Prostate gland (tissue), 2 donors: ENCODE measurements at regions not wholly inside any gene's neighbourhood (a gene's known extent, or its start where the extent isn't known, plus 50 kb on each side); places are given as distances from the start of the nearest gene placed in this dataset.

Experiments used
- DNase-seq: peaks from one replicate; pipeline ENCODE4 v3.0.0-alpha.2; 2019; ENCODE audit warnings: low spot score
- H3K27ac ChIP-seq, 2 donors: fragments of 200-600 bp; sonication (generic); 2 replicates each; pipeline ENCODE4 v1.5.1; 2017 to 2019
- H3K27me3 ChIP-seq: fragments of 200-600 bp; sonication (generic); replicated peaks from 2 replicates; pipeline ENCODE4 v1.5.1; 2019; ENCODE audit not compliant: insufficient read depth
- H3K36me3 ChIP-seq, 2 donors: fragments of 200-600 bp; sonication (generic); 1 replicate in 1 of 2; 2 replicates in 1 of 2; pipeline versions ENCODE4 v1.5.1 to v1.8.1; 2017 to 2019
- H3K4me1 ChIP-seq: fragments of 200-600 bp; sonication (generic); replicated peaks from 2 replicates; pipeline ENCODE4 v1.5.1; 2019
- H3K4me3 ChIP-seq, 2 donors: fragments of 200-600 bp; sonication (generic); 2 replicates each; pipeline ENCODE4 v1.5.1; 2017 to 2019
- H3K9me3 ChIP-seq: fragments of 200-600 bp; sonication (generic); 2 replicates; pipeline ENCODE4 v1.5.1; 2017
- CTCF ChIP-seq, 4 experiments: fragments of 200-600 bp in 2 of 4; fragments of 450-650 bp in 2 of 4; sonication (generic) in 2 of 4; IDR thresholded peaks; 1 replicate in 3 of 4; 2 replicates in 1 of 4; pipeline ENCODE4 v1.5.1; 2016 to 2019; ENCODE audit warnings: antibody characterized with exemption in 4 of 4, mild to moderate bottlenecking in 2 of 4, moderate library complexity in 2 of 4
- POLR2A ChIP-seq: fragments of 450-650 bp; IDR thresholded peaks from one replicate; pipeline ENCODE4 v1.6.1; 2016; ENCODE audit warnings: antibody characterized with exemption, mild to moderate bottlenecking
- POLR2AphosphoS5 ChIP-seq: sonication (generic); formaldehyde crosslinking; IDR thresholded peaks from one replicate; pipeline ENCODE4 v1.6.1; 2017; ENCODE audit warnings: antibody characterized with exemption
- WGBS: methylation state at CpG from one replicate; pipeline ENCODE4 v1.1.5; 2018; 5-methylcytosine and 5-hydroxymethylcytosine counted together
- intact Hi-C: fragments of 100-400 bp; cut with DNase I; formaldehyde crosslinking; loops from one replicate; pipeline ENCODE4 v1.14.2; 2022

GRCh38 chr7:12786494-12786893 is 99.1 kb downstream of the ARL4A start:
- no peaks in the 10 kb centered on the region for H3K36me3 ChIP-seq
- no peak for TF ChIP-seq POLR2AphosphoS5
- TF ChIP-seq CTCF (IDR thresholded peaks at IDR 0.05), result no peak
- TF ChIP-seq POLR2A, result no peak
- H3K27ac ChIP-seq, result no peak overlapping the region
- no peak for DNase-seq
- 90% methylated on average over 4 of the region's 4 CpGs for WGBS
- H3K4me3 ChIP-seq, result no peak overlapping the region
- H3K4me1 ChIP-seq, result no peaks in the 10 kb centered on the region
- no peaks in the 10 kb centered on the region for H3K27me3 ChIP-seq
- intact Hi-C loops, result no loop called here
- H3K9me3 ChIP-seq, result no peaks in the 10 kb centered on the region

GRCh38 chr7:12788171-12788570 is 100.7 kb downstream of the ARL4A start:
- TF ChIP-seq POLR2AphosphoS5 (peak; percentile 14), POLR2A (no peak), CTCF (IDR thresholded peaks at IDR 0.05) (no peak)

GRCh38 chr7:12788591-12788990 is 101.2 kb downstream of the ARL4A start:
- TF ChIP-seq POLR2AphosphoS5, result no peak
- TF ChIP-seq CTCF (IDR thresholded peaks at IDR 0.05), result no peak
- no peak for TF ChIP-seq POLR2A
- Histone ChIP-seq H3K27me3 (no peaks in the 10 kb centered on the region), H3K36me3 (no peaks in the 10 kb centered on the region), H3K27ac (no peak overlapping the region), H3K4me1 (no peaks in the 10 kb centered on the region), H3K9me3 (no peaks in the 10 kb centered on the region), H3K4me3 (no peak overlapping the region)
- no peak for DNase-seq
- WGBS, result 74% methylated on average over 4 of the region's 4 CpGs
- intact Hi-C loops, result no loop called here

More at GRCh38 chr7:12788171-12788570, 100.7 kb downstream of the ARL4A start:
- intact Hi-C loops, result no loop called here
- Histone ChIP-seq H3K9me3 (no peaks in the 10 kb centered on the region), H3K27ac (no peak overlapping the region), H3K36me3 (no peaks in the 10 kb centered on the region), H3K4me1 (no peaks in the 10 kb centered on the region), H3K4me3 (no peak overlapping the region), H3K27me3 (no peaks in the 10 kb centered on the region)
- DNase-seq, result no peak
- 59% methylated on average over 2 of the region's 2 CpGs for WGBS

GRCh38 chr7:12794722-12795302 is 107.4 kb downstream of the ARL4A start:
- H3K4me1 ChIP-seq, result no peaks in the 10 kb centered on the region
- WGBS, result 94% methylated on average over 3 of the region's 3 CpGs
- TF ChIP-seq CTCF (IDR thresholded peaks at IDR 0.05) (no peak), POLR2A (no peak), POLR2AphosphoS5 (no peak)
- no peak overlapping the region for H3K4me3 ChIP-seq
- DNase-seq, result no peak
- H3K27ac ChIP-seq, result no peak overlapping the region
- intact Hi-C loops, result no loop called here
- no peaks in the 10 kb centered on the region for H3K9me3 ChIP-seq
- H3K36me3 ChIP-seq, result no peaks in the 10 kb centered on the region
- H3K27me3 ChIP-seq, result no peaks in the 10 kb centered on the region

- H3K27ac ChIP-seq, result no peak overlapping the region
- WGBS, result 63% methylated on average over 4 of the region's 4 CpGs
- H3K36me3 ChIP-seq, result no peaks in the 10 kb centered on the region
Measured at GRCh38 chr7:12796397-12797127, 109.1 kb downstream of the ARL4A start.

More at GRCh38 chr7:12796397-12797127, 109.1 kb downstream of the ARL4A start:
- Histone ChIP-seq H3K9me3 (no peaks in the 10 kb centered on the region), H3K4me1 (no peaks in the 10 kb centered on the region), H3K27me3 (no peaks in the 10 kb centered on the region), H3K4me3 (no peak overlapping the region)
- intact Hi-C loops, result no loop called here
- TF ChIP-seq CTCF (IDR thresholded peaks at IDR 0.05) (no peak), POLR2AphosphoS5 (no peak)
- DNase-seq, result no peak
